Neural cell (in vitro differentiated cells): ENCODE measurements at regions not wholly inside any gene's neighbourhood (a gene's known extent, or its start where the extent isn't known, plus 50 kb on each side); places are given as distances from the start of the nearest gene placed in this dataset.

Experiments
- H2AFZ ChIP-seq: fragments of 200-600, 300-800 bp; sonication (generic), shearing (Covaris generic); 2 replicates; pipeline ENCODE4 v1.6.0; 2014; ENCODE audit warnings: low read depth, mild to moderate bottlenecking, antibody characterized with exemption, low read length, moderate library complexity
- H3F3A ChIP-seq: fragments of 200-600 bp; shearing (Covaris generic); 2 replicates; pipeline ENCODE4 v1.6.1; 2016; ENCODE audit warnings: mild to moderate bottlenecking, moderate library complexity, mixed read lengths, antibody characterized with exemption, low read length; ENCODE audit not compliant: insufficient read depth, poor library complexity, severe bottlenecking
- H3K27ac ChIP-seq: fragments of 200-600, 300-800 bp; sonication (generic), shearing (Covaris generic); 2 replicates; pipeline ENCODE4 v1.5.1; 2014; ENCODE audit warnings: mild to moderate bottlenecking, low read length, moderate library complexity
- H3K27me3 ChIP-seq: fragments of 300-800, 200-600 bp; sonication (generic), shearing (Covaris generic); 2 replicates; pipeline ENCODE4 v1.6.0; 2014; ENCODE audit warnings: mild to moderate bottlenecking, low read depth, low read length, moderate library complexity; ENCODE audit not compliant: insufficient read depth
- H3K36me3 ChIP-seq: fragments of 300-800, 200-600 bp; sonication (generic), shearing (Covaris generic); 2 replicates; pipeline ENCODE4 v1.5.1; 2014; ENCODE audit warnings: mild to moderate bottlenecking, antibody characterized with exemption, low read length, moderate library complexity; ENCODE audit not compliant: insufficient read depth
- H3K4me2 ChIP-seq: fragments of 300-800, 200-600 bp; sonication (generic), shearing (Covaris generic); 2 replicates; pipeline ENCODE4 v1.6.0; 2014; ENCODE audit warnings: mild to moderate bottlenecking, low read length
- H3K4me3 ChIP-seq: fragments of 300-800, 200-600 bp; sonication (generic), shearing (Covaris generic); 2 replicates; pipeline ENCODE4 v1.5.1; 2014; ENCODE audit warnings: mild to moderate bottlenecking, low read length, moderate library complexity
- H3K79me2 ChIP-seq: fragments of 200-600 bp; shearing (Covaris generic); replicated peaks from 2 replicates; pipeline ENCODE4 v1.6.0; 2014; ENCODE audit warnings: mild to moderate bottlenecking, low read length, moderate library complexity; ENCODE audit not compliant: insufficient read depth
- H3K9ac ChIP-seq: fragments of 300-800, 200-600 bp; sonication (generic), shearing (Covaris generic); 2 replicates; pipeline ENCODE4 v1.6.1; 2016; ENCODE audit warnings: mild to moderate bottlenecking, low read length, mixed read lengths
- H3K9me2 ChIP-seq: fragments of 200-600 bp; shearing (Covaris generic); 2 replicates; pipeline ENCODE4 v1.6.1; 2016; ENCODE audit warnings: mild to moderate bottlenecking, low read length, mixed read lengths; ENCODE audit not compliant: insufficient read depth
- H3K9me3 ChIP-seq: fragments of 200-600, 300-800 bp; sonication (generic), shearing (Covaris generic); 2 replicates; pipeline ENCODE4 v1.6.1; 2016; ENCODE audit warnings: mild to moderate bottlenecking, mixed run types, low read length, moderate library complexity, mixed read lengths
- H4K20me1 ChIP-seq: fragments of 200-600 bp; shearing (Covaris generic); 2 replicates; pipeline ENCODE4 v1.6.1; 2016; ENCODE audit warnings: mild to moderate bottlenecking, mixed run types; ENCODE audit not compliant: insufficient read depth
- CTCF ChIP-seq: fragments of 450-650 bp; IDR thresholded peaks from 2 replicates; pipeline ENCODE4 v1.5.1; 2014; ENCODE audit warnings: antibody characterized with exemption, mild to moderate bottlenecking, moderate library complexity; ENCODE audit not compliant: poor library complexity, severe bottlenecking
- EP300 ChIP-seq: fragments of 450-650 bp; conservative IDR thresholded peaks from 2 replicates; pipeline ENCODE4 v1.6.1; 2014; ENCODE audit warnings: antibody characterized with exemption, mild to moderate bottlenecking, moderate library complexity; ENCODE audit not compliant: poor library complexity, severe bottlenecking
- EZH2 ChIP-seq: fragments of 200-600, 300-800 bp; shearing (Covaris generic), sonication (generic); IDR thresholded peaks from 2 replicates; pipeline ENCODE4 v1.6.1; 2014; ENCODE audit warnings: antibody characterized with exemption, low read length, borderline replicate concordance, mild to moderate bottlenecking; ENCODE audit not compliant: insufficient read depth, poor library complexity, severe bottlenecking
- MXI1 ChIP-seq: fragments of 450-650 bp; conservative IDR thresholded peaks from 2 replicates; pipeline ENCODE4 v1.6.1; 2014; ENCODE audit warnings: antibody characterized with exemption, mild to moderate bottlenecking; ENCODE audit not compliant: poor library complexity, severe bottlenecking
- POLR2AphosphoS5 ChIP-seq: IDR thresholded peaks from 2 replicates; pipeline ENCODE4 v1.6.1; 2012
- RAD21 ChIP-seq: fragments of 450-650 bp; conservative IDR thresholded peaks from 2 replicates; pipeline ENCODE4 v1.6.1; 2014; ENCODE audit warnings: antibody characterized with exemption, mild to moderate bottlenecking, moderate library complexity
- REST ChIP-seq: IDR thresholded peaks from 2 replicates; pipeline ENCODE4 v1.6.1; 2012; ENCODE audit warnings: borderline replicate concordance
- SMC3 ChIP-seq: fragments of 450-650 bp; conservative IDR thresholded peaks from 2 replicates; pipeline ENCODE4 v1.6.1; 2014; ENCODE audit warnings: antibody characterized with exemption, mild to moderate bottlenecking, moderate library complexity; ENCODE audit not compliant: poor library complexity
- TAF1 ChIP-seq: IDR thresholded peaks from 2 replicates; pipeline ENCODE4 v1.6.1; 2012; ENCODE audit warnings: low read depth

GRCh38 chrX:124910611-124911010 is 409.1 kb upstream of the TEX13C start:
- H3K9ac ChIP-seq, result no peak overlapping the region
- H3K27me3 ChIP-seq, result no peaks in the 10 kb centered on the region
- H2AFZ ChIP-seq, result no peak overlapping the region
- H3K4me3 ChIP-seq, result no peak overlapping the region
- TF ChIP-seq SMC3, result no peak
- TF ChIP-seq EZH2, result no peak
- TF ChIP-seq TAF1, result no peak
- TF ChIP-seq EP300, result no peak
- TF ChIP-seq POLR2AphosphoS5, result no peak
- no peak for TF ChIP-seq CTCF
- no peak for TF ChIP-seq RAD21
- TF ChIP-seq MXI1, result no peak
- TF ChIP-seq REST, result no peak
- no peaks in the 10 kb centered on the region for H4K20me1 ChIP-seq
- H3F3A ChIP-seq, result no peaks in the 10 kb centered on the region
- H3K9me2 ChIP-seq, result no peaks in the 10 kb centered on the region
- H3K27ac ChIP-seq, result no peak overlapping the region
- H3K4me2 ChIP-seq, result no peak overlapping the region
- H3K36me3 ChIP-seq, result no peaks in the 10 kb centered on the region
- H3K9me3 ChIP-seq, result no peaks in the 10 kb centered on the region
- H3K79me2 ChIP-seq, result no peaks in the 10 kb centered on the region

- Histone ChIP-seq H3K27ac (no peak overlapping the region), H3K9ac (no peak overlapping the region), H2AFZ (no peak overlapping the region), H4K20me1 (no peaks in the 10 kb centered on the region), H3K27me3 (no peaks in the 10 kb centered on the region), H3K4me2 (no peak overlapping the region), H3K9me2 (no peaks in the 10 kb centered on the region), H3F3A (no peaks in the 10 kb centered on the region), H3K79me2 (no peaks in the 10 kb centered on the region), H3K4me3 (no peak overlapping the region), H3K36me3 (no peaks in the 10 kb centered on the region), H3K9me3 (no peaks in the 10 kb centered on the region)
- TF ChIP-seq REST (no peak), SMC3 (no peak), RAD21 (no peak), CTCF (no peak), MXI1 (no peak), TAF1 (no peak), EZH2 (no peak), EP300 (no peak), POLR2AphosphoS5 (no peak)
Measured at GRCh38 chrX:124917011-124917410, 402.7 kb upstream of the TEX13C start.
